Mammary epithelial cell (primary cell): ENCODE measurements at regions not wholly inside any gene's neighbourhood (a gene's known extent, or its start where the extent isn't known, plus 50 kb on each side); places are given as distances from the start of the nearest gene placed in this dataset.

Experiments
- CTCF ChIP-seq, 2 donors: IDR thresholded peaks in 1 of 2; conservative IDR thresholded peaks in 1 of 2; 2 replicates each; pipeline ENCODE4 v1.5.1; 2011 to 2012; ENCODE audit warnings: inconsistent platforms in 2 of 2, low read length in 2 of 2, mild to moderate bottlenecking in 2 of 2, control low read depth in 1 of 2, low read depth in 1 of 2; ENCODE audit not compliant: insufficient read depth in 1 of 2; ENCODE audit errors: extremely low read depth in 1 of 2
- EZH2 ChIP-seq: IDR thresholded peaks from 2 replicates; pipeline ENCODE4 v1.6.1; 2012; ENCODE audit warnings: low read length, inconsistent platforms, borderline replicate concordance

GRCh38 chr1:194833111-194833510 lies 1646.7 kb upstream of the B3GALT2 start:
- TF ChIP-seq CTCF (conservative IDR thresholded peaks at IDR 0.05 in 1 of 2, IDR thresholded peaks at IDR 0.05 in 1 of 2; ENCODE audit: extremely low read depth in 1 of 2, insufficient read depth in 1 of 2, low read depth in 1 of 2, low read length in 2 of 2) (no peak), EZH2 (no peak)
